Activated T-helper 17 cell treated with anti-CD3 and anti-CD28 coated beads, Interleukin-2, amount 50 U/mL, for 72 hours (primary cell): ENCODE measurements at regions not wholly inside any gene's neighbourhood (a gene's known extent, or its start where the extent isn't known, plus 50 kb on each side); places are given as distances from the start of the nearest gene placed in this dataset.

Experiments
- ATAC-seq: fragments of 150-1000 bp; cut with Tn5 transposase; replicated peaks from 2 replicates; pipeline ENCODE4 v1.10.0; 2021; ENCODE audit warnings: mild to moderate bottlenecking, moderate library complexity
- H3K27ac Mint-ChIP-seq: one replicate; pipeline ENCODE4 v1.8.0; 2022; ENCODE audit warnings: mixed read lengths
- H3K27me3 Mint-ChIP-seq: one replicate; pipeline ENCODE4 v1.8.0; 2022; ENCODE audit warnings: mixed read lengths
- H3K36me3 Mint-ChIP-seq: one replicate; pipeline ENCODE4 v1.8.0; 2022; ENCODE audit warnings: low read depth, mild to moderate bottlenecking, mixed read lengths
- H3K4me1 Mint-ChIP-seq: one replicate; pipeline ENCODE4 v1.8.0; 2022; ENCODE audit warnings: mixed read lengths
- H3K4me3 Mint-ChIP-seq: one replicate; pipeline ENCODE4 v1.8.0; 2022; ENCODE audit warnings: mild to moderate bottlenecking, mixed read lengths
- H3K9me3 Mint-ChIP-seq: one replicate; pipeline ENCODE4 v1.8.0; 2022; ENCODE audit warnings: mixed read lengths

- Mint-ChIP-seq H3K9me3 (no peaks in the 10 kb centered on the region), H3K27ac (no peak overlapping the region), H3K27me3 (peaks cover 23% of the 10 kb centered on the region), H3K4me1 (no peaks in the 10 kb centered on the region), H3K4me3 (no peak overlapping the region), H3K36me3 (no peaks in the 10 kb centered on the region)
- no peak for ATAC-seq
Measured at GRCh38 chr22:25511725-25512124, 52.8 kb upstream of the GRK3 start.

- H3K4me1 Mint-ChIP-seq: no peaks in the 10 kb centered on the region
- H3K36me3 Mint-ChIP-seq: no peaks in the 10 kb centered on the region
- peaks cover 22% of the 10 kb centered on the region for H3K27me3 Mint-ChIP-seq
- ATAC-seq: no peak
- H3K4me3 Mint-ChIP-seq: no peak overlapping the region
- H3K9me3 Mint-ChIP-seq: no peaks in the 10 kb centered on the region
- no peak overlapping the region for H3K27ac Mint-ChIP-seq
Measured at GRCh38 chr22:25514436-25515180, 49.9 kb upstream of the GRK3 start.
